ENCODE measurements at regions not wholly inside any gene's neighbourhood (a gene's known extent, or its start where the extent isn't known, plus 50 kb on each side); places are given as distances from the start of the nearest gene placed in this dataset.

DNA sequence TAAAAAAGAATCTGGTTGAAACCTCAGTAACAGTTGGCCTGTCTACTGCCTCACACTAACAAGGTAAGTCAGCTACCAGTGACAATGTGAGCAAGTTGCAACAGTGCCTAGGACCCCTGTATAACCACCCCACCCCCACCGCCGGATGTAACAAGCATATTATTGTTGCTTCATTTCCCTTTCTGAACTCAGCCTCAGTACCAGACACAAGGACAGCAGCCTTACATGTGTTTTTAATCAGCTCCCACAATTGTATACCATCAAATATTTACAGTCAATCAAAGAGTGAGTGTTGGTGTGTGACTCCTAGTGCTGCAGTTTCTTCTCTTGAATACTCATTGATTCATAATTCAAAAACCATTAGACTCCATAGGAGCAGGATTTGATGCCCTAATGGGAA, 96.4 kb downstream of the PYDC2 start:
- TF ChIP-seq CTCF (IDR thresholded peaks at IDR 0.05) = no peak
- no peak for TF ChIP-seq POLR2AphosphoS5 (IDR thresholded peaks at IDR 0.05)
- TF ChIP-seq POLR2A (IDR thresholded peaks at IDR 0.05) = no peak
- TF ChIP-seq EP300 (IDR thresholded peaks at IDR 0.05) = no peak

Measured in stomach (tissue), 4 donors.